HepG2 (cell line): ENCODE measurements at regions not wholly inside any gene's neighbourhood (a gene's known extent, or its start where the extent isn't known, plus 50 kb on each side); places are given as distances from the start of the nearest gene placed in this dataset.
A peak's percentile ranks its signal among the peaks of the same experiment; 100 is the strongest.

Experiments used
- ARID2 ChIP-seq: sonication (generic); formaldehyde crosslinking; IDR thresholded peaks from 2 replicates; pipeline ENCODE4 v1.8.1; 2022; ENCODE audit warnings: mild to moderate bottlenecking, missing genetic modification reagents, borderline replicate concordance
- CEBPB ChIP-seq: IDR thresholded peaks from 2 replicates; pipeline ENCODE4 v1.6.1; 2011; ENCODE audit warnings: low read depth, low read length, improper control_type of control experiment, borderline replicate concordance
- HOXA3 ChIP-seq: sonication (generic); formaldehyde crosslinking; IDR thresholded peaks from 2 replicates; pipeline ENCODE4 v1.5.0; 2020; ENCODE audit warnings: missing genetic modification reagents
- MAFK ChIP-seq, 2 experiments: IDR thresholded peaks in 1 of 2; conservative IDR thresholded peaks in 1 of 2; 2 replicates each; pipeline ENCODE4 v1.6.1; 2011; ENCODE audit warnings: improper control_type of control experiment in 2 of 2, low read length in 2 of 2
- MXI1 ChIP-seq: IDR thresholded peaks from 3 replicates; pipeline ENCODE4 v1.6.1; 2012; ENCODE audit warnings: low read depth, low read length, inconsistent platforms, borderline replicate concordance
- SRSF4 ChIP-seq: fragments of 200-400 bp; formaldehyde crosslinking; IDR thresholded peaks from one replicate; pipeline ENCODE4 v1.6.1; 2018; ENCODE audit warnings: mild to moderate bottlenecking, low read depth, low read length, moderate library complexity; ENCODE audit not compliant: poor library complexity, severe bottlenecking
- SUZ12 ChIP-seq: fragments of 150-350 bp; IDR thresholded peaks from 2 replicates; pipeline ENCODE4 v1.6.1; 2014; ENCODE audit warnings: low read depth, low read length
- ZNF17 ChIP-seq: sonication (generic); formaldehyde crosslinking; IDR thresholded peaks from 2 replicates; pipeline ENCODE4 v1.5.0; 2020; ENCODE audit warnings: mild to moderate bottlenecking, missing genetic modification reagents
- ZNF790 ChIP-seq: sonication (generic); formaldehyde crosslinking; IDR thresholded peaks from 2 replicates; pipeline ENCODE4 v1.8.0; 2022; ENCODE audit warnings: missing genetic modification reagents, mild to moderate bottlenecking, borderline replicate concordance
- ZNF891 ChIP-seq: sonication (generic); formaldehyde crosslinking; IDR thresholded peaks from 2 replicates; pipeline ENCODE4 v1.5.0; 2020; ENCODE audit warnings: mild to moderate bottlenecking, missing genetic modification reagents
- TF ChIP-seq, protein P1 (sequence below): IDR thresholded peaks from 2 replicates; pipeline ENCODE4 v1.6.1; 2016
- TF ChIP-seq, protein P2 (sequence below): sonication (generic); formaldehyde crosslinking; IDR thresholded peaks from 2 replicates; pipeline ENCODE4 v1.5.1; 2020; ENCODE audit warnings: missing genetic modification reagents, mild to moderate bottlenecking, borderline replicate concordance
- TF ChIP-seq, protein P3 (sequence below), 2 experiments: sonication (generic) in 1 of 2; formaldehyde crosslinking in 1 of 2; IDR thresholded peaks; 2 replicates each; pipeline versions ENCODE4 v1.4.0 to v1.6.1; 2018 to 2020; ENCODE audit warnings: missing genetic modification reagents in 2 of 2, borderline replicate concordance in 1 of 2, low read depth in 1 of 2, mild to moderate bottlenecking in 1 of 2, missing biosample characterization in 1 of 2
- TF ChIP-seq, protein P4 (sequence below): sonication (generic); formaldehyde crosslinking; conservative IDR thresholded peaks from 2 replicates; pipeline ENCODE4 v1.4.0; 2020; ENCODE audit warnings: missing genetic modification reagents
- TF ChIP-seq, protein P5 (sequence below): sonication (generic); formaldehyde crosslinking; IDR thresholded peaks from 2 replicates; pipeline ENCODE4 v1.4.0; 2020; ENCODE audit warnings: missing genetic modification reagents
- TF ChIP-seq, protein P6 (sequence below): sonication (generic); formaldehyde crosslinking; conservative IDR thresholded peaks from 2 replicates; pipeline ENCODE4 v1.8.0; 2022; ENCODE audit warnings: low read depth, missing genetic modification reagents
- TF ChIP-seq, protein P7 (sequence below): sonication (generic); formaldehyde crosslinking; IDR thresholded peaks from 2 replicates; pipeline ENCODE4 v1.5.1; 2020; ENCODE audit warnings: missing genetic modification reagents, mild to moderate bottlenecking, borderline replicate concordance

DNA sequence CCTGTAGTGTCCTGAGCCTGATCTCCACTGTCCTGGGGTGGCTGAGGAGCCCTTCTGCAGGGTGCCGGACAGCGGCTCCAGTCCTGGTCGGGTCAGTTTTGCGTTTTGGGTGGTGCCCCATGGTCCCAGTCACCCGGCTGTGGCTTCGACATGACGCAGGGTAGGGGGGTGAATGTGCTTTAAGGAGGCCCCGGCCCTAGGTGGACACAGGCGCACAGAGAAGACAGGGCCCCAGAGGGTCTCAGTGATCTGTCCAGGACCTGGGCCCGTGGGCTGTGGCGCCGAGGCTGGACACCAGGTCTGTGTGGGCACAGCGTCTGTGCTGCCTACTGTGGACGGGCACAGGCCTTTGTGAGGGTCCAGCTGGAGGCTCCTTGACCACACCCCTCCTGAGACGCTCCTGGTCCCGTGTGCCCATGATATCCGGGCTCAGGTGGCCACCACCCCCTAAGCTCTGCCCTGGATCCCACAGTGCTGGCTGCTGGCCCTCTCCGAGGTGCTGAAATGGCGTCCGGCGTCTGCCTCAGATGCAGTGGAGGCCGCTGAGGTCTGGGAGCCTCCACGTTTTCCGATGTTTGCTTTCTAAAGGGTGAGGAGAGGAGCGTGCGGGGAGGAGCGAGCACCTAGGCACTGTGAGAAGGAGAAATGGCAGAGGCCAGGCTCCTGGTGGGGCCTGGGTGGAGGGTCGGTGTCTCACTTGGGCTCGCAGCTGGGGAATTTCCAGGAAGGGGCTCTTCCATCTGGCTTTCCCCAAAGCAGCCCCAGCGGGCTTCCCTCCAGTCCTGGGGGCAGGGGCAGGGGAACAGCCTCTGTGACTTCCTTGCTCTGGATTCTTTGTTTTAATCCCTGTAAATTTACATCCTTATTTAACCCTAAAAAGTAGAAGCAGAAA is 56.1 kb upstream of the ACSF3 start (continued):
- TF ChIP-seq MXI1, result no peak
- TF ChIP-seq, protein P1, sequence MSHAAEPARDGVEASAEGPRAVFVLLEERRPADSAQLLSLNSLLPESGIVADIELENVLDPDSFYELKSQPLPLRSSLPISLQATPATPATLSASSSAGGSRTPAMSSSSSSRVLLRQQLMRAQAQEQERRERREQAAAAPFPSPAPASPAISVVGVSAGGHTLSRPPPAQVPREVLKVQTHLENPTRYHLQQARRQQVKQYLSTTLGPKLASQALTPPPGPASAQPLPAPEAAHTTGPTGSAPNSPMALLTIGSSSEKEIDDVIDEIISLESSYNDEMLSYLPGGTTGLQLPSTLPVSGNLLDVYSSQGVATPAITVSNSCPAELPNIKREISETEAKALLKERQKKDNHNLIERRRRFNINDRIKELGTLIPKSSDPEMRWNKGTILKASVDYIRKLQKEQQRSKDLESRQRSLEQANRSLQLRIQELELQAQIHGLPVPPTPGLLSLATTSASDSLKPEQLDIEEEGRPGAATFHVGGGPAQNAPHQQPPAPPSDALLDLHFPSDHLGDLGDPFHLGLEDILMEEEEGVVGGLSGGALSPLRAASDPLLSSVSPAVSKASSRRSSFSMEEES (CRISPR knock-in tag), result peak; percentile 56; the same call in 1 of the 2 replicates
- TF ChIP-seq, protein P2, sequence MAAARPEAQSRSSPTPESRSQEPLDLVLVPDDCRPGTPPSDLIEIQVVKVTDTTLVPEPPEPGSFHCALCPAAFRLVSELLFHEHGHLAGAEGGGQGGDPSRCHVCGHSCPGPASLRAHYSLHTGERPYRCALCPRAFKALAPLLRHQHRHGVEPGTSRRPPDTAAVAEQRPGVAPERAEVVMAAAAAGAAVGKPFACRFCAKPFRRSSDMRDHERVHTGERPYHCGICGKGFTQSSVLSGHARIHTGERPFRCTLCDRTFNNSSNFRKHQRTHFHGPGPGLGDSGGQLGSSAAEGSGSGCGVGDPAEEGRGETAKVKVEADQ (CRISPR knock-in tag), result no peak
- TF ChIP-seq CEBPB, result no peak
- TF ChIP-seq ARID2 (CRISPR knock-in tag), result no peak
- TF ChIP-seq HOXA3, result no peak
- no peak for TF ChIP-seq SRSF4
- TF ChIP-seq SUZ12, result no peak
- TF ChIP-seq, protein P3, sequence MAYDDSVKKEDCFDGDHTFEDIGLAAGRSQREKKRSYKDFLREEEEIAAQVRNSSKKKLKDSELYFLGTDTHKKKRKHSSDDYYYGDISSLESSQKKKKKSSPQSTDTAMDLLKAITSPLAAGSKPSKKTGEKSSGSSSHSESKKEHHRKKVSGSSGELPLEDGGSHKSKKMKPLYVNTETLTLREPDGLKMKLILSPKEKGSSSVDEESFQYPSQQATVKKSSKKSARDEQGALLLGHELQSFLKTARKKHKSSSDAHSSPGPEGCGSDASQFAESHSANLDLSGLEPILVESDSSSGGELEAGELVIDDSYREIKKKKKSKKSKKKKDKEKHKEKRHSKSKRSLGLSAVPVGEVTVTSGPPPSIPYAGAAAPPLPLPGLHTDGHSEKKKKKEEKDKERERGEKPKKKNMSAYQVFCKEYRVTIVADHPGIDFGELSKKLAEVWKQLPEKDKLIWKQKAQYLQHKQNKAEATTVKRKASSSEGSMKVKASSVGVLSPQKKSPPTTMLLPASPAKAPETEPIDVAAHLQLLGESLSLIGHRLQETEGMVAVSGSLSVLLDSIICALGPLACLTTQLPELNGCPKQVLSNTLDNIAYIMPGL (CRISPR knock-in tag; IDR thresholded peaks at IDR 0.05; ENCODE audit: borderline replicate concordance in 1 of 2, low read depth in 1 of 2), result no peak
- TF ChIP-seq, protein P4, sequence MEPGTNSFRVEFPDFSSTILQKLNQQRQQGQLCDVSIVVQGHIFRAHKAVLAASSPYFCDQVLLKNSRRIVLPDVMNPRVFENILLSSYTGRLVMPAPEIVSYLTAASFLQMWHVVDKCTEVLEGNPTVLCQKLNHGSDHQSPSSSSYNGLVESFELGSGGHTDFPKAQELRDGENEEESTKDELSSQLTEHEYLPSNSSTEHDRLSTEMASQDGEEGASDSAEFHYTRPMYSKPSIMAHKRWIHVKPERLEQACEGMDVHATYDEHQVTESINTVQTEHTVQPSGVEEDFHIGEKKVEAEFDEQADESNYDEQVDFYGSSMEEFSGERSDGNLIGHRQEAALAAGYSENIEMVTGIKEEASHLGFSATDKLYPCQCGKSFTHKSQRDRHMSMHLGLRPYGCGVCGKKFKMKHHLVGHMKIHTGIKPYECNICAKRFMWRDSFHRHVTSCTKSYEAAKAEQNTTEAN (CRISPR knock-in tag), result no peak
- TF ChIP-seq, protein P5, sequence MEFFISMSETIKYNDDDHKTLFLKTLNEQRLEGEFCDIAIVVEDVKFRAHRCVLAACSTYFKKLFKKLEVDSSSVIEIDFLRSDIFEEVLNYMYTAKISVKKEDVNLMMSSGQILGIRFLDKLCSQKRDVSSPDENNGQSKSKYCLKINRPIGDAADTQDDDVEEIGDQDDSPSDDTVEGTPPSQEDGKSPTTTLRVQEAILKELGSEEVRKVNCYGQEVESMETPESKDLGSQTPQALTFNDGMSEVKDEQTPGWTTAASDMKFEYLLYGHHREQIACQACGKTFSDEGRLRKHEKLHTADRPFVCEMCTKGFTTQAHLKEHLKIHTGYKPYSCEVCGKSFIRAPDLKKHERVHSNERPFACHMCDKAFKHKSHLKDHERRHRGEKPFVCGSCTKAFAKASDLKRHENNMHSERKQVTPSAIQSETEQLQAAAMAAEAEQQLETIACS (CRISPR knock-in tag), result no peak
- no peak; the same call in 1 of the 2 replicates for TF ChIP-seq ZNF891 (CRISPR knock-in tag)
- TF ChIP-seq, protein P6, sequence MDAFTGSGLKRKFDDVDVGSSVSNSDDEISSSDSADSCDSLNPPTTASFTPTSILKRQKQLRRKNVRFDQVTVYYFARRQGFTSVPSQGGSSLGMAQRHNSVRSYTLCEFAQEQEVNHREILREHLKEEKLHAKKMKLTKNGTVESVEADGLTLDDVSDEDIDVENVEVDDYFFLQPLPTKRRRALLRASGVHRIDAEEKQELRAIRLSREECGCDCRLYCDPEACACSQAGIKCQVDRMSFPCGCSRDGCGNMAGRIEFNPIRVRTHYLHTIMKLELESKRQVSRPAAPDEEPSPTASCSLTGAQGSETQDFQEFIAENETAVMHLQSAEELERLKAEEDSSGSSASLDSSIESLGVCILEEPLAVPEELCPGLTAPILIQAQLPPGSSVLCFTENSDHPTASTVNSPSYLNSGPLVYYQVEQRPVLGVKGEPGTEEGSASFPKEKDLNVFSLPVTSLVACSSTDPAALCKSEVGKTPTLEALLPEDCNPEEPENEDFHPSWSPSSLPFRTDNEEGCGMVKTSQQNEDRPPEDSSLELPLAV (CRISPR knock-in tag), result no peak
- no peak for TF ChIP-seq ZNF17 (CRISPR knock-in tag)
- TF ChIP-seq ZNF790 (CRISPR knock-in tag), result no peak
- TF ChIP-seq, protein P7, sequence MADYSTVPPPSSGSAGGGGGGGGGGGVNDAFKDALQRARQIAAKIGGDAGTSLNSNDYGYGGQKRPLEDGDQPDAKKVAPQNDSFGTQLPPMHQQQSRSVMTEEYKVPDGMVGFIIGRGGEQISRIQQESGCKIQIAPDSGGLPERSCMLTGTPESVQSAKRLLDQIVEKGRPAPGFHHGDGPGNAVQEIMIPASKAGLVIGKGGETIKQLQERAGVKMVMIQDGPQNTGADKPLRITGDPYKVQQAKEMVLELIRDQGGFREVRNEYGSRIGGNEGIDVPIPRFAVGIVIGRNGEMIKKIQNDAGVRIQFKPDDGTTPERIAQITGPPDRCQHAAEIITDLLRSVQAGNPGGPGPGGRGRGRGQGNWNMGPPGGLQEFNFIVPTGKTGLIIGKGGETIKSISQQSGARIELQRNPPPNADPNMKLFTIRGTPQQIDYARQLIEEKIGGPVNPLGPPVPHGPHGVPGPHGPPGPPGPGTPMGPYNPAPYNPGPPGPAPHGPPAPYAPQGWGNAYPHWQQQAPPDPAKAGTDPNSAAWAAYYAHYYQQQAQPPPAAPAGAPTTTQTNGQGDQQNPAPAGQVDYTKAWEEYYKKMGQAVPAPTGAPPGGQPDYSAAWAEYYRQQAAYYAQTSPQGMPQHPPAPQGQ (CRISPR knock-in tag), result no peak
- TF ChIP-seq MAFK (conservative IDR thresholded peaks at IDR 0.05 in 1 of 2, IDR thresholded peaks at IDR 0.05 in 1 of 2; ENCODE audit: low read length in 2 of 2), result no peak
